Ramos (cell line): ENCODE measurements at regions not wholly inside any gene's neighbourhood (a gene's known extent, or its start where the extent isn't known, plus 50 kb on each side); places are given as distances from the start of the nearest gene placed in this dataset.
"Not testable (repeated sequence)": the region's sequence is repeated elsewhere in the genome, so short reads cannot be mapped to it uniquely, and the experiment has no call there.

Experiments used
- in situ Hi-C: fragments of 300-500 bp; cut with MboI; formaldehyde crosslinking; loops from one replicate; pipeline ENCODE4 v1.14.3; 2022; ENCODE audit warnings: low sequenced_read_pairs; ENCODE audit not compliant: unreplicated experiment

GRCh38 chr17:12195418-12195817 lies 174.7 kb downstream of the MAP2K4 start:
- in situ Hi-C loops = no loop called here

GRCh38 chr17:12201294-12201880 lies 180.7 kb downstream of the MAP2K4 start:
- in situ Hi-C loops = no loop called here

- in situ Hi-C loops = no loop called here
These were observed 189.0 kb downstream of the MAP2K4 start for GRCh38 chr17:12209632-12210191.

DNA sequence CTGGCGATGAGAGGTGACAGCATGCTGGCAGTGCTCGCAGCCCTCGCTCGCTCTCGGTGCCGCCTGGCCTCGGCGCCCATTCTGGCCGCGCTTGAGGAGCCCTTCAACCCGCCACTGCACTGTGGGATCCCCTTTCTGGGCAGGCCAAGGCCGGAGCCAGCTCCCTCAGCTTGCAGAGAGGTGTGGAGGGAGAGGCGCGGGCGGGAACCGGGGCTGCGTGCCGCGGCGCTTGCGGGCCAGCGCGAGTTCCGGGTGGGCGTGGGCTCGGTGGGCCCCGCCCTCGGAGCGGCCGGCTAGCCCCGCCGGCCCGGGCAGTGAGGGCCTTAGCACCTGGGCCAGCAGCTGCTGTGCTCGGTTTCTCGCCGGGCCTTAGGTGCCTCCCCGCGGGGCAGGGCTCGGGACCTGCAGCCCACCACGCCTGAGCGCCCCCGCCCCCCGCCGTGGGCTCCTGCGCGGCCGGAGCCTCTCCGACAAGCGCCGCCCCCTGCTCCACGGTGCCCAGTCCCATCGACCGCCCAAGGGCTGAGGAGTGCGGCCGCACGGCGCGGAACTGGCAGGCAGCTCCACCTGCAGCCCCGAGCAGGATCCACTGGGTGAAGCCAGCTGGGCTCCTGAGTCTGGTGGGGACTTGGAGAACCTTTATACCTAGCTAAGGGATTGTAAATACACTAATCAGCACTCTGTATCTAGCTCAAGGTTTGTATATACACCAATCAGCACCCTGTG lies 200.2 kb downstream of the MAP2K4 start:
- in situ Hi-C loops = not testable (repeated sequence)

DNA sequence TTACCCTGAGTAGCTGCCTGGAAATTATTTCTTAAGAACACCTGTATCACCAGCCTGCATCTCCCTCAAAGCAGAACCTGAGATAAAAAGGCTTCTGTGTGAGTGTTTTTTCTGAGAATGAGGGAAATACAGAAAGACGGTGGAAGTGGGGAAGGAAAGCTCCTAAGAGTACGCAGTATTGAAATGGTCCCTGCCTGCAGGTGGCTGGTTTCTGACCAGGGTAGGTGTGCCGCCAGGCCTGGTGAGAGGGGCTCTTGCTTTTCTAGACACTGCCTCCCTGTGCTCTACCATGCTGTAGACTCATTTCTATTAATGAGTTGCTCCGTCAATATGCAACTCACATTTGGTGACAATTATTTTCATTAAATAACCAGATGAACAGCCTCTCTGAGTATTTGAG lies 201.7 kb downstream of the MAP2K4 start:
- in situ Hi-C loops = no loop called here

- in situ Hi-C loops = no loop called here
These were observed 206.9 kb downstream of the MAP2K4 start for GRCh38 chr17:12227547-12227946.

- in situ Hi-C loops = no loop called here
These were observed 208.7 kb downstream of the MAP2K4 start for GRCh38 chr17:12229335-12229734.

DNA sequence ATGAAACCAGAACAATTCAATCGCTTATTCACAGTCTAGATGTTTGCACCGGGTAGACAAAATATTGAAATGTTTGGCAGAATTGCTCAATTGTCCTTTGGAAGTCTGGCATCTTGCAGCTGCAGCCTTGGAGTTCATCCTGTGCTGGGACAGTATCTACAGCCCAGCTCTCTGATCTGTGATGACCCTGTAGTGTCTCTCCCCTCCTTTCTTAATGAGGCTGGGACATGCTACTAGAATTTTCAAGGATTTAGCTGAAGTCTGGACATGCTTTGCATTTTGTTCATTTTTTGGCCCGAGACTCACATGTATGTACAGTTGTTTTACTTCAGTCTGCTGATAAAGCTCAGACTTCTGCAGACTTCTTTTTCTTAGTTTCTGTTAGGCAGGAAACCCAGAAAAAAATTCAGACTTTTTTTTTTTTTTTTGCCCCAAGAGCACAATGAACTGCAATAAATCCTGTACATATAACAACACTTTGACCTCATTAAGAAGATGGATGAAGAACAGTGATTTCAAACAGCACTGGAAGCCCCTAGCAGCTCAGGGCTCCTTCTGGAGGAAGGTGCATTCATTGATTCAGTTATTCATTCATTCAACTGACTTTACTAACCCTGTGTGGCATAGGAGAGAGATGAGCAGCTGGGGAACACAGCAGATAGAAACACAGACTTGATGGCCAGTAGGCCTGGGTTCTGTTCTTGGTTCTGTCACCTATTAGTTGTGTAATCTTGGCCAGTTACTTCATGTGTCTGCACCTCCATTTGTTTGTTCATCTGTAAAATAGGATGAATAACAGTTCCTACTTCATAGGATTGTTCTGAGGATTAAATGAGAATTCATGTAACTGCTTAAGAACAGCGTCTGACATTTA lies 210.0 kb downstream of the MAP2K4 start:
- in situ Hi-C loops = no loop called here

DNA sequence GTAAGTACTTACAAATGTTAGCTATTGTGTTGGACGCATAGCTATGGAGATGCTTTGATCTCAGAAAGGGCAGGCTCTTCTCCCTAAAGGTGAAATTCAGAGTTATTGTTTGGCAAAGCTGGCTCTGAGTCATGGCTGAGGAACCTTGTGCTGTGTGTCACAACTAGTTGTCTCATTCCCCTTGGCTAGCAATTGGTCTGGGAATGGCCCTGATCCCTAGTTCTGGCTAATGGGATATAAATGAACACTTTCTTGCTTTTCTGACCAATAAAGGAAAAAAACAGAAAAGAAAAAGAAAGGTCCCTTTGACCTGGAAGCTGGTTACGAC lies 210.6 kb downstream of the MAP2K4 start:
- in situ Hi-C loops = no loop called here

DNA sequence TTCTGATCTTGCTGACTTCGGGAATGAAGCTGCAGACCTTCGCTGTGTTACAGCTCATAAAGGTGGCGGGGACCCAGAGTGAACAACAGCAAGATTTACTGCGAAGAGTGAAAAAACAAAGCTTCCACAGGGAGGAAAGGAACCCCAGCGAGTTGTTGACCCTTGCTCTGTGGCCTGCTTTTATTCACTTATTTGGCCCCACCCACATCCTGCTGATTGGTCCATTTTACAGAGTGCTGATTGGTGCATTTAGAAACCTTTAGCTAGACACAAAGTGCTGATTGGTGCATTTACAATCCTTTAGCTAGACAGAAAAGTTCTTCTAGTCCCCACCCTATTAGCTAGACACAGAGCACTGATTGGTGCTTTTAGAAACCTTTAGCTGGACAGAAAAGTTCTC lies 218.3 kb downstream of the MAP2K4 start:
- in situ Hi-C loops = not testable (repeated sequence)

GRCh38 chr17:12242345-12242954 lies 221.8 kb downstream of the MAP2K4 start:
- in situ Hi-C loops = no loop called here

DNA sequence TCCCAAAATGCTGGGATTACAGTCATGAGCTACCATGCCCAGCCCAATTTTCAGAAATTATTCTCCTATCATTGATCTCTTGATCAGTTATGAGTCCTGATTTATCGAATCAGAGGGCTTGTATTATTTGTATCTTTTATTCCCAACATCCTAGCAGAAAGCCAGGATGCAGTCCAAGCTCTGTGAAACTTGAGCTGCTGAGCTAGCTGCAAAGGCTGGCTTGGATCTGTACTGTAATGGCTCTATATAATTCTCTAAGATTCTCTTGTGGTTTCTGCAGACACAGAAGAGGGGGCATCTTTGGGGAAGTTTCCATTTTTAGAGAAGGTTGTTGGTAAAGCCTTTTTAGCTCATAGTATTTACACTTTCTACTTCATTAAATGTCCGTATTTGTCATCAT lies 227.1 kb downstream of the MAP2K4 start:
- in situ Hi-C loops = no loop called here

DNA sequence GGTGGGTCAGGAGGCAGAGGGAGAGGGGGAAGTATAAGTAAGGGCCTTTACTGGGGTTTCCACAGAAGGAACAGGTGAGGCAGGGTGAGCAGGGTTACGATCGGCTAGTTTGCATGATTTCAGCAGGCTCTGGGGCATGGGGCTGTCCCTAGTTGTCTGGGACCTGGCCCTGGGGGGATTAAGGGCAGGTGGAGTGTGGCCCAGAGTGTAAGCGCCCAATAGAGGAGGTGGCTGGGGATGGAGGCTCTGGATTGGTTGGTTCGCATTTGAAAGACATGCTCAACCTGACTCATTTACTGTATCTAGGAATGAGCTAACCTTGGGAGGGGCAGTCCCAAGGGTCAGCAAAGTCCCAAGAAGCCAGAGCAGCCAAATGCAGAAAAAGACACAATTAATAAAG lies 230.3 kb downstream of the MAP2K4 start:
- in situ Hi-C loops = no loop called here

GRCh38 chr17:12252462-12252861 lies 231.8 kb downstream of the MAP2K4 start:
- in situ Hi-C loops = no loop called here

DNA sequence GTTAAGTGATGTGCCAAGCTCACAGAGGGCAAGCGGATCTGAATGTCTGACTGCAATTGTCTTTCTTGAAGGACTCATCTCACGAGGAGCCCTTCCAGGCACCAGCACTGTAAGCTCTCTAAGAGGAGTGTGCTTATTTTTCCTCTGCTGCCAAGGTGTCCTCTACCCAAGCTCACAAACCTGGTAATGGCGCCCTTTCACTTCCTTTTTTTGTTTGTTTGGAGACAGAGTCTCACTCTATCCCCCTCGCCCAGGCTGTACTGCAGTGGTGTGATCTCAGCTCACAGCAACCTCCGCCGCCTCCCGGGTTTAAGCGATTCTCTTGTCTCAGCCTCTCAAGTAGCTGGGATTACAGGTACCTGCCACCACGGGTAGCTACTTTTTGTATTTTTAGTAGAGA lies 233.8 kb downstream of the MAP2K4 start:
- in situ Hi-C loops = no loop called here

- in situ Hi-C loops = no loop called here
These were observed 235.8 kb downstream of the MAP2K4 start for GRCh38 chr17:12256380-12256995.

DNA sequence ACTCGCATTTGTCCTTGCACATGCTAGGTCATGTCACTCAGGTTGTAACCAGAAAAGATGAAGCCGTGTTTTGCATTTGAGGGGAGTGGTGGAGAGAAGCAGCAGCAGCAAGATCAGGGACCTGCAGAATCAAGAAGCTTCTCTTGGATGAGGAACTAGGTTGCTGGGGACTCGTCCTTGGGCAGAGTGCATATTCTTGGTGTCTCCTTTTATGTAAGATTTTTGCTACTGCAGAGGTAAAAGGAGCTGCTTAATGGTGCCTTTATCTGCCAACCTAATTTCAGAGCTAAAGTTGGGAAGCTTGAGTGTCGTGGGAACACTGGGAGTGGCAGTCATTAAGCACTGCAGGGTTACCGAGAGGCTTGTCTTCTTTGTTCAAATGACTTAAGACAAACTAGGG lies 236.5 kb downstream of the MAP2K4 start:
- in situ Hi-C loops = no loop called here

DNA sequence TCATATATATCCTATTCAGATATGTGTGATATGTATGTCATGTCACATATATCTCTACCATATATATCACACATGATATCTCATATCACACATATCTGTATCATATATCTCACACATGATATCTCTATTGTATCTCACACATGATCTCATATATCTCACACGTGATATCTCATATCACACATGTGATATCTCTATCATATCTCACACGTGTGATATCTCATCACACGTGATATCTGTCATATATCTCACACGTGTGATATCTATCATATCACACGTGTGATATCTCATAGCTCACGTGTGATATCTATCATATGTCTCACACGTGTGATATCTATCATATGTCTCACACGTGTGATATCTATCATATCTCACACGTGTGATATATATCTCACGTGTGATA lies 240.7 kb downstream of the MAP2K4 start:
- in situ Hi-C loops = no loop called here

GRCh38 chr17:12269751-12270150 lies 249.1 kb downstream of the MAP2K4 start:
- in situ Hi-C loops = no loop called here

DNA sequence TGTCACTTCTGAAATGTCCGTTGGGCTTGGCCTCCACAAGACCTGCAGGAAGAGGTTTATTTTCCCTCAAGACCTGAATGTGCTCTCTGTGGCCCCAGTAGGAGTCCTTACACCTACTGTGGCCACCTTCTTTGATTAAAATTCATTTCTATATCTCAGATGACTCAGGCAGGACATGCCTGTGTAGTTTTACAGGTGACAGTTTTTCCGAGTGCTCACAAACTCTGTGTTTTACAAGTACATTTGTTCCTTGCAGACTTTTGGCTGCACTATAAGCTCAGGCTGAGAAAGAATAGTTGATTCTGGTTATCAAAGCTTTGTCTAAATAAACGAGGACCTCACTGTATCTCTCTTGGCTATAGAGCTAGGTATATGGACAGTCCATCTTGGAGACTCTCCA lies 257.1 kb downstream of the MAP2K4 start:
- in situ Hi-C loops = no loop called here
